GM23248 (cell line): ENCODE measurements at regions not wholly inside any gene's neighbourhood (a gene's known extent, or its start where the extent isn't known, plus 50 kb on each side); places are given as distances from the start of the nearest gene placed in this dataset.
A peak's percentile ranks its signal among the peaks of the same experiment; 100 is the strongest.

Source experiments
- DNase-seq: peaks from one replicate; pipeline ENCODE4 v3.0.0-alpha.2; 2015
- H2AFZ ChIP-seq: fragments of 200-600 bp; sonication (generic); 2 replicates; pipeline ENCODE4 v1.6.1; 2016; ENCODE audit warnings: antibody characterized with exemption
- H3F3A ChIP-seq: fragments of 200-600 bp; sonication (generic); 2 replicates; pipeline ENCODE4 v1.6.1; 2016; ENCODE audit warnings: mild to moderate bottlenecking, antibody characterized with exemption, mixed run types; ENCODE audit not compliant: insufficient read depth
- H3K27ac ChIP-seq: fragments of 200-600 bp; sonication (generic); 2 replicates; pipeline ENCODE4 v1.5.1; 2016; ENCODE audit warnings: mild to moderate bottlenecking
- H3K27me3 ChIP-seq: fragments of 200-600 bp; sonication (generic); replicated peaks from 2 replicates; pipeline ENCODE4 v1.6.1; 2016; ENCODE audit warnings: mild to moderate bottlenecking; ENCODE audit not compliant: insufficient read depth
- H3K36me3 ChIP-seq: fragments of 200-600 bp; sonication (generic); 2 replicates; pipeline ENCODE4 v1.6.1; 2016; ENCODE audit warnings: low read depth, mild to moderate bottlenecking
- H3K4me1 ChIP-seq: fragments of 200-600 bp; sonication (generic); 2 replicates; pipeline ENCODE4 v1.6.1; 2016; ENCODE audit warnings: mild to moderate bottlenecking; ENCODE audit not compliant: insufficient read depth
- H3K4me2 ChIP-seq: fragments of 200-600 bp; sonication (generic); one replicate; pipeline ENCODE4 v1.6.1; 2016; ENCODE audit warnings: mild to moderate bottlenecking; ENCODE audit not compliant: unreplicated experiment
- H3K4me3 ChIP-seq: fragments of 200-600 bp; sonication (generic); 2 replicates; pipeline ENCODE4 v1.5.1; 2016; ENCODE audit warnings: mild to moderate bottlenecking
- H3K79me2 ChIP-seq: fragments of 200-600 bp; sonication (generic); 2 replicates; pipeline ENCODE4 v1.6.1; 2016; ENCODE audit warnings: mild to moderate bottlenecking; ENCODE audit not compliant: insufficient read depth
- H3K9ac ChIP-seq: fragments of 200-600 bp; sonication (generic); 2 replicates; pipeline ENCODE4 v1.6.1; 2016; ENCODE audit warnings: mild to moderate bottlenecking
- H3K9me2 ChIP-seq: fragments of 200-600 bp; sonication (generic); 2 replicates; pipeline ENCODE4 v1.6.1; 2016; ENCODE audit warnings: mixed run types, mild to moderate bottlenecking, moderate library complexity; ENCODE audit not compliant: insufficient read depth
- H3K9me3 ChIP-seq: fragments of 200-600 bp; sonication (generic); one replicate; pipeline ENCODE4 v1.6.1; 2017; ENCODE audit warnings: low read depth
- H4K20me1 ChIP-seq: fragments of 200-600 bp; sonication (generic); 2 replicates; pipeline ENCODE4 v1.6.0; 2016; ENCODE audit not compliant: insufficient read depth
- EZH2 ChIP-seq: fragments of 200-600 bp; sonication (generic); IDR thresholded peaks from 2 replicates; pipeline ENCODE4 v1.6.1; 2018; ENCODE audit warnings: antibody characterized with exemption, mild to moderate bottlenecking; ENCODE audit not compliant: insufficient read depth, poor library complexity, severe bottlenecking
- EZH2phosphoT487 ChIP-seq: fragments of 200-600 bp; sonication (generic); IDR thresholded peaks from 2 replicates; pipeline ENCODE4 v1.6.1; 2018; ENCODE audit warnings: antibody characterized with exemption, moderate library complexity, mild to moderate bottlenecking, low read depth; ENCODE audit not compliant: insufficient read depth
- WGBS, 2 experiments: methylation state at CpG; one replicate each; pipeline ENCODE4 v1.1.6; 2015 to 2017; ENCODE audit warnings: low lambda C conversion rate in 2 of 2, low coverage in 1 of 2; ENCODE audit errors: missing lambda C conversion rate in 2 of 2; 5-methylcytosine and 5-hydroxymethylcytosine counted together
- in situ Hi-C: fragments of 300-500 bp; cut with MboI; formaldehyde crosslinking; loops from 2 replicates; pipeline ENCODE4 v1.15.0; 2020

GRCh38 chr2:217725409-217725808, 277.4 kb downstream of the TNS1 start:
- H2AFZ ChIP-seq, result no peak overlapping the region
- no peaks in the 10 kb centered on the region for H3K79me2 ChIP-seq
- H3K27me3 ChIP-seq, result no peaks in the 10 kb centered on the region
- H3K4me3 ChIP-seq, result no peak overlapping the region
- no peak overlapping the region for H3K27ac ChIP-seq
- TF ChIP-seq EZH2, result no peak
- no peak for TF ChIP-seq EZH2phosphoT487
- H3K9ac ChIP-seq, result no peak overlapping the region
- 97 to 100% methylated on average over 4 of the region's 4 CpGs for WGBS, 2 experiments
- in situ Hi-C loops, result no loop called here
- H3K4me1 ChIP-seq, result peaks cover 27% of the 10 kb centered on the region
- H3K4me2 ChIP-seq, result no peak overlapping the region
- H3K9me3 ChIP-seq, result no peaks in the 10 kb centered on the region
- peaks cover 18% of the 10 kb centered on the region for H3F3A ChIP-seq
- DNase-seq, result no peak
- no peaks in the 10 kb centered on the region for H3K9me2 ChIP-seq
- H3K36me3 ChIP-seq, result no peaks in the 10 kb centered on the region
- H4K20me1 ChIP-seq, result no peaks in the 10 kb centered on the region

- H3K79me2 ChIP-seq, result no peaks in the 10 kb centered on the region
- H3K27me3 ChIP-seq, result no peaks in the 10 kb centered on the region
- no peaks in the 10 kb centered on the region for H3K36me3 ChIP-seq
- H3K4me2 ChIP-seq, result no peak overlapping the region
- H3K9me3 ChIP-seq, result no peaks in the 10 kb centered on the region
- in situ Hi-C loops, result no loop called here
- no peak overlapping the region for H3K9ac ChIP-seq
- H3K27ac ChIP-seq, result no peak overlapping the region
- no peaks in the 10 kb centered on the region for H4K20me1 ChIP-seq
- no peak overlapping the region for H2AFZ ChIP-seq
- H3F3A ChIP-seq, result peaks cover 18% of the 10 kb centered on the region
- no peak overlapping the region for H3K4me3 ChIP-seq
- no peaks in the 10 kb centered on the region for H3K9me2 ChIP-seq
- peaks cover 19% of the 10 kb centered on the region for H3K4me1 ChIP-seq
- no peak for DNase-seq
- no peak for TF ChIP-seq EZH2phosphoT487
- no peak for TF ChIP-seq EZH2
Observed at GRCh38 chr2:217724471-217724870, 278.3 kb downstream of the TNS1 start.

- Histone ChIP-seq H3K4me3 (no peak overlapping the region), H3K4me1 (peaks cover 18% of the 10 kb centered on the region), H3K79me2 (no peaks in the 10 kb centered on the region), H3K9me2 (no peaks in the 10 kb centered on the region), H4K20me1 (no peaks in the 10 kb centered on the region), H3K9ac (peak overlapping the region; percentile 75), H3K27me3 (no peaks in the 10 kb centered on the region), H3K27ac (peak overlapping the region; percentile 88; the same call in 1 of the 2 replicates), H3K4me2 (no peak overlapping the region), H2AFZ (no peak overlapping the region), H3K36me3 (no peaks in the 10 kb centered on the region), H3K9me3 (no peaks in the 10 kb centered on the region), H3F3A (peaks cover 18% of the 10 kb centered on the region)
- DNase-seq, result no peak
- in situ Hi-C loops, result no loop called here
- 96 to 98% methylated on average over 9 of the region's 9 CpGs for WGBS, 2 experiments
- TF ChIP-seq EZH2 (no peak), EZH2phosphoT487 (no peak)
Observed at GRCh38 chr2:217723981-217724380, 278.8 kb downstream of the TNS1 start.

GRCh38 chr2:217722883-217723472, 279.8 kb downstream of the TNS1 start:
- Histone ChIP-seq H3K36me3 (no peaks in the 10 kb centered on the region), H3K9me3 (no peaks in the 10 kb centered on the region), H3K9ac (peak overlapping the region; percentile 75), H3K9me2 (no peaks in the 10 kb centered on the region), H3K4me1 (peaks cover 15% of the 10 kb centered on the region), H3F3A (peaks cover 18% of the 10 kb centered on the region), H3K4me2 (peak overlapping the region; percentile 71), H3K4me3 (no peak overlapping the region), H3K79me2 (no peaks in the 10 kb centered on the region), H4K20me1 (no peaks in the 10 kb centered on the region), H3K27me3 (no peaks in the 10 kb centered on the region), H3K27ac (peak overlapping the region; percentile 88), H2AFZ (peak overlapping the region; percentile 37; the same call in 1 of the 2 replicates)
- WGBS, 2 experiments, result 5 to 6% methylated on average over 9 of the region's 9 CpGs
- TF ChIP-seq EZH2, result no peak
- TF ChIP-seq EZH2phosphoT487, result 0 out of 2 replicates have a peak, but pooled peaks have one; percentile 82
- in situ Hi-C loops, result no loop called here
- peak; percentile 96 for DNase-seq
